B cell (primary cell): ENCODE measurements at regions not wholly inside any gene's neighbourhood (a gene's known extent, or its start where the extent isn't known, plus 50 kb on each side); places are given as distances from the start of the nearest gene placed in this dataset.

ENCODE experiments used
- EZH2 ChIP-seq: IDR thresholded peaks from 2 replicates; pipeline ENCODE4 v1.6.1; 2012; ENCODE audit warnings: borderline replicate concordance, low read depth, mild to moderate bottlenecking, moderate library complexity, low read length; ENCODE audit not compliant: insufficient read depth, poor library complexity, severe bottlenecking
- TF ChIP-seq, protein P1 (sequence below): fragments of 200-600 bp; IDR thresholded peaks from one replicate; pipeline ENCODE4 v1.8.0; 2022; ENCODE audit warnings: antibody characterized with exemption, mild to moderate bottlenecking

DNA sequence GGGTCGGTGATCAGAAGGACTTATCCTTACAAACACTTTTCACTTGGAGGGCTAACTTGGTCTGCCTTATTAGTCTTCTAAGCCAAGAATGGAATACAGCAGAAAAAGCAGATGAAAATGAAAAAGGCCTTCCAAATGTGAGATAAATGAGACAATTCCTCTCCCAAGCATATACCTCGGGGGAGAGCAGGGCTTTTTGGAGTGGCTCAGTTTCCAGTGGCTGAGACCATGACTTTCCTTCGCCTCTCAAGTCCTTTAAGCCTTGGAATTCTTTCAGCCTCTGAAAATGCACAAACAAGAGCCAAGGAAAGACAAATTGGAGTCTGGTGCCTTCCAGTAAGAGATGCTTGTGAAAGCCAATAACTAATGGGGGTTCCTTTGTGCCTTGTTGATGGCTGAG is 130.9 kb downstream of the DTWD1 start:
- TF ChIP-seq, protein P1, sequence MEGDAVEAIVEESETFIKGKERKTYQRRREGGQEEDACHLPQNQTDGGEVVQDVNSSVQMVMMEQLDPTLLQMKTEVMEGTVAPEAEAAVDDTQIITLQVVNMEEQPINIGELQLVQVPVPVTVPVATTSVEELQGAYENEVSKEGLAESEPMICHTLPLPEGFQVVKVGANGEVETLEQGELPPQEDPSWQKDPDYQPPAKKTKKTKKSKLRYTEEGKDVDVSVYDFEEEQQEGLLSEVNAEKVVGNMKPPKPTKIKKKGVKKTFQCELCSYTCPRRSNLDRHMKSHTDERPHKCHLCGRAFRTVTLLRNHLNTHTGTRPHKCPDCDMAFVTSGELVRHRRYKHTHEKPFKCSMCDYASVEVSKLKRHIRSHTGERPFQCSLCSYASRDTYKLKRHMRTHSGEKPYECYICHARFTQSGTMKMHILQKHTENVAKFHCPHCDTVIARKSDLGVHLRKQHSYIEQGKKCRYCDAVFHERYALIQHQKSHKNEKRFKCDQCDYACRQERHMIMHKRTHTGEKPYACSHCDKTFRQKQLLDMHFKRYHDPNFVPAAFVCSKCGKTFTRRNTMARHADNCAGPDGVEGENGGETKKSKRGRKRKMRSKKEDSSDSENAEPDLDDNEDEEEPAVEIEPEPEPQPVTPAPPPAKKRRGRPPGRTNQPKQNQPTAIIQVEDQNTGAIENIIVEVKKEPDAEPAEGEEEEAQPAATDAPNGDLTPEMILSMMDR = no peak
- no peak for TF ChIP-seq EZH2
